ENCODE measurements at regions not wholly inside any gene's neighbourhood (a gene's known extent, or its start where the extent isn't known, plus 50 kb on each side); places are given as distances from the start of the nearest gene placed in this dataset.

DNA sequence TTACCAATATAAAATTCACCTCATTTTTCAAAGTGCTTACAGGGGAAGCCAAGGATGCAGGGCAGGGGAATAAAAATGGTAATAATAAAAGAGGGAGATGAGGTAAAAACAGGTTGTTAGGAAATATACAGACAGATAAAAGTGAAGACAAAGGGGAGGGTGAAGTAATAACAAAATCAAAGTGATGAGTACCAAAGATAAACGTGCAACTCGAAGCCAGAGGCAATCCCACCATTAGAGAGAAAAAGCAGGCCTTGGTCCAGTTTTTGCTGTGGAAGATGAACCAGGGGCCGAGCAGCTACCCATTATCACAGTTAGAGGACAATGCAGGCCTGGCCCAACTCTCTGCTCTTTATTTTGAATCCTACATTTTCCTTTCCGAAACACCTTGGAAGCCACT is 99.6 kb upstream of the UPP2 start:
- CTCF ChIA-PET (ENCODE audit: partially characterized antibody) = interaction anchor here (0.9 to 1.4 kb wide), 5 partner anchors 23 to 228 kb away, joined by 3 to 5 read pairs (median 4); no protein-coding TSS in a partner anchor
- no peak overlapping the region for H3K14ac ChIP-seq (ENCODE audit: insufficient read length)

More for the DNA sequence above, 99.6 kb upstream of the UPP2 start:
- Histone ChIP-seq H2AFZ (ENCODE audit: low read length) (0 out of 2 replicates have a peak overlapping the region, but pooled peaks have one; percentile 1), H3K23ac (ENCODE audit: insufficient read length) (no peak overlapping the region), H2BK5ac (ENCODE audit: low read depth, low read length) (no peak overlapping the region), H2BK20ac (ENCODE audit: low read length) (no peak overlapping the region), H2BK15ac (ENCODE audit: low read length) (no peak overlapping the region), H3K4me2 (ENCODE audit: insufficient read depth in 1 of 2, low read depth in 2 of 2, low read length in 2 of 2) (no peak overlapping the region), H2BK12ac (ENCODE audit: low read depth, low read length) (no peak overlapping the region), H3K79me1 (ENCODE audit: low read depth, low read length) (no peaks in the 10 kb centered on the region), H3K18ac (ENCODE audit: extremely low read depth, low read length) (no peak overlapping the region; the same call in 1 of the 2 replicates), H2BK120ac (replicated peaks; ENCODE audit: low read depth, low read length) (no peak overlapping the region), H4K8ac (ENCODE audit: extremely low read depth, insufficient read depth, low read length) (no peak overlapping the region), H3K27me3 (replicated peaks in 1 of 4; ENCODE audit: control insufficient read depth in 3 of 4, extremely low read depth in 1 of 4, insufficient read depth in 3 of 4, low read length in 3 of 4) (no peaks in the 10 kb centered on the region; a peak in 1 of 7 replicates), H3K79me2 (ENCODE audit: control insufficient read depth in 1 of 2, insufficient read depth in 2 of 2, low read length in 2 of 2) (no peaks in the 10 kb centered on the region), H3K9me3 (ENCODE audit: insufficient read depth in 2 of 2, low read depth in 1 of 2, low read length in 1 of 2) (no peaks in the 10 kb centered on the region), H4K20me1 (replicated peaks in 1 of 2; ENCODE audit: control insufficient read depth in 1 of 2, insufficient read depth in 2 of 2, low read length in 2 of 2) (no peaks in the 10 kb centered on the region), H3K4me1 (replicated peaks in 1 of 4; ENCODE audit: control insufficient read depth in 3 of 4, insufficient read depth in 4 of 4, low read length in 3 of 4) (peaks cover 0 to 7% (median 0%) of the 10 kb centered on the region in 4 experiments; a peak in 1 of 7 replicates), H3K9ac (replicated peaks in 1 of 4; ENCODE audit: extremely low read depth in 1 of 4, low read depth in 3 of 4, low read length in 3 of 4) (no peak overlapping the region), H3K23me2 (ENCODE audit: low read depth, low read length) (no peaks in the 10 kb centered on the region), H3K56ac (replicated peaks; ENCODE audit: insufficient read length, low read depth, low read length) (no peak overlapping the region), H3K4me3 (ENCODE audit: extremely low read depth in 1 of 4, insufficient read depth in 2 of 4, low read depth in 3 of 4, low read length in 4 of 4) (no peak overlapping the region), H4K91ac (replicated peaks; ENCODE audit: insufficient read length, low read length) (no peak overlapping the region), H2AK5ac (ENCODE audit: low read depth, low read length) (no peak overlapping the region), H3K27ac (ENCODE audit: low read depth, low read length) (no peak overlapping the region), H4K5ac (ENCODE audit: insufficient read length, low read depth, low read length) (no peak overlapping the region), H3K4ac (replicated peaks; ENCODE audit: insufficient read length, low read depth, low read length) (no peak overlapping the region), H3K36me3 (ENCODE audit: control insufficient read depth in 2 of 4, insufficient read depth in 4 of 4, low read length in 3 of 4) (no peaks in the 10 kb centered on the region; a peak in 1 of 8 replicates)
- 87% methylated on average over 4 of the region's 4 CpGs; no CpG with 5 or more reads in 1 of the 2 experiments for WGBS, 2 experiments (ENCODE audit: extremely low coverage in 1 of 2, insufficient coverage in 1 of 2, insufficient read length in 1 of 2, insufficient replicate concordance in 2 of 2, low coverage in 1 of 2, low lambda C conversion rate in 2 of 2, missing lambda C conversion rate in 1 of 2)
- DNase-seq (ENCODE audit: low read depth in 1 of 2, low spot score in 2 of 2) = no peak
- FAIRE-seq = no peak
- TF ChIP-seq RFX5 (IDR thresholded peaks at IDR 0.05; ENCODE audit: borderline replicate concordance, low read depth, low read length) (no peak), SP4 (IDR thresholded peaks at IDR 0.05; ENCODE audit: low read length) (no peak), SP2 (IDR thresholded peaks at IDR 0.05; ENCODE audit: low read length) (no peak), SIN3A (conservative IDR thresholded peaks at IDR 0.05 in 1 of 2, IDR thresholded peaks at IDR 0.05 in 1 of 2; ENCODE audit: low read depth in 1 of 2, low read length in 2 of 2) (no peak), ZNF274 (IDR thresholded peaks at IDR 0.05; ENCODE audit: borderline replicate concordance, extremely low read depth, low read length) (no peak), CEBPB (IDR thresholded peaks at IDR 0.05; ENCODE audit: low read depth, low read length) (no peak), CREB1 (IDR thresholded peaks at IDR 0.05) (no peak), FOSL1 (IDR thresholded peaks at IDR 0.05; ENCODE audit: insufficient read depth, low read depth, low read length) (no peak), RBBP5 (IDR thresholded peaks at IDR 0.05; ENCODE audit: borderline replicate concordance, low read depth, low read length) (no peak), SP1 (IDR thresholded peaks at IDR 0.05; ENCODE audit: low read depth, low read length) (no peak)
- POLR2A ChIA-PET (ENCODE audit: partially characterized antibody) = interaction anchor here (0.7 to 1.0 kb wide), 2 partner anchors 70 to 87 kb away, joined by 3 read pairs; no protein-coding TSS in a partner anchor

All from H1 (cell line).